MM.1S (cell line): ENCODE measurements at regions not wholly inside any gene's neighbourhood (a gene's known extent, or its start where the extent isn't known, plus 50 kb on each side); places are given as distances from the start of the nearest gene placed in this dataset.

ENCODE experiments used
- EZH2 ChIP-seq: fragments of 300-600 bp; sonication (generic); optimal IDR thresholded peaks from 2 replicates; pipeline ENCODE3; 2017; ENCODE audit warnings: low read depth, mild to moderate bottlenecking, antibody characterized with exemption, low read length, mixed read lengths
- EZH2phosphoT487 ChIP-seq: fragments of 300-600 bp; sonication (generic); IDR thresholded peaks from 2 replicates; pipeline ENCODE4 v1.6.1; 2018; ENCODE audit warnings: antibody characterized with exemption, low read length
- TF ChIP-seq, protein P1 (sequence below): fragments of 300-600 bp; sonication (generic); IDR thresholded peaks from 2 replicates; pipeline ENCODE4 v1.5.1; 2016; ENCODE audit warnings: antibody characterized with exemption, low read length, mixed read lengths

- TF ChIP-seq EZH2 (no peak), EZH2phosphoT487 (no peak)
- TF ChIP-seq, protein P1, sequence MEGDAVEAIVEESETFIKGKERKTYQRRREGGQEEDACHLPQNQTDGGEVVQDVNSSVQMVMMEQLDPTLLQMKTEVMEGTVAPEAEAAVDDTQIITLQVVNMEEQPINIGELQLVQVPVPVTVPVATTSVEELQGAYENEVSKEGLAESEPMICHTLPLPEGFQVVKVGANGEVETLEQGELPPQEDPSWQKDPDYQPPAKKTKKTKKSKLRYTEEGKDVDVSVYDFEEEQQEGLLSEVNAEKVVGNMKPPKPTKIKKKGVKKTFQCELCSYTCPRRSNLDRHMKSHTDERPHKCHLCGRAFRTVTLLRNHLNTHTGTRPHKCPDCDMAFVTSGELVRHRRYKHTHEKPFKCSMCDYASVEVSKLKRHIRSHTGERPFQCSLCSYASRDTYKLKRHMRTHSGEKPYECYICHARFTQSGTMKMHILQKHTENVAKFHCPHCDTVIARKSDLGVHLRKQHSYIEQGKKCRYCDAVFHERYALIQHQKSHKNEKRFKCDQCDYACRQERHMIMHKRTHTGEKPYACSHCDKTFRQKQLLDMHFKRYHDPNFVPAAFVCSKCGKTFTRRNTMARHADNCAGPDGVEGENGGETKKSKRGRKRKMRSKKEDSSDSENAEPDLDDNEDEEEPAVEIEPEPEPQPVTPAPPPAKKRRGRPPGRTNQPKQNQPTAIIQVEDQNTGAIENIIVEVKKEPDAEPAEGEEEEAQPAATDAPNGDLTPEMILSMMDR = no peak
Observed at GRCh38 chr5:3092211-3092610, 340.7 kb upstream of the IRX2 start.
